Heart right ventricle (tissue), 16 donors: ENCODE measurements at regions not wholly inside any gene's neighbourhood (a gene's known extent, or its start where the extent isn't known, plus 50 kb on each side); places are given as distances from the start of the nearest gene placed in this dataset.
A peak's percentile ranks its signal among the peaks of the same experiment; 100 is the strongest.
"Not testable (repeated sequence)": the region's sequence is repeated elsewhere in the genome, so short reads cannot be mapped to it uniquely, and the experiment has no call there.

ENCODE experiments used
- ATAC-seq, 8 donors: fragments of 200-7000 bp; cut with Tn5 transposase; one replicate each; pipeline ENCODE4 v1.9.1; 2020; ENCODE audit warnings: mild to moderate bottlenecking in 8 of 8, moderate library complexity in 8 of 8, moderate number of reproducible peaks in 1 of 8
- DNase-seq, 2 donors: peaks; one replicate each; pipeline ENCODE4 v3.0.0-alpha.2; 2020
- H3K27ac ChIP-seq, 10 donors: fragments of 200-600 bp; sonication (generic) in 2 of 10; one replicate each; pipeline versions ENCODE4 v1.5.0 to v1.8.0; 2020 to 2022; ENCODE audit warnings: mild to moderate bottlenecking in 3 of 10
- H3K27me3 ChIP-seq, 7 donors: fragments of 200-600 bp; one replicate each; pipeline ENCODE4 v1.8.0; 2021 to 2022; ENCODE audit warnings: mild to moderate bottlenecking in 2 of 7
- H3K36me3 ChIP-seq, 9 donors: fragments of 200-600 bp; sonication (generic) in 1 of 9; one replicate each; pipeline versions ENCODE4 v1.5.0 to v1.8.0; 2020 to 2022; ENCODE audit warnings: mild to moderate bottlenecking in 2 of 9
- H3K4me1 ChIP-seq, 9 donors: fragments of 200-600 bp; sonication (generic) in 1 of 9; one replicate each; pipeline versions ENCODE4 v1.5.0 to v1.8.0; 2020 to 2022; ENCODE audit warnings: mild to moderate bottlenecking in 4 of 9
- H3K4me3 ChIP-seq, 10 donors: fragments of 200-600 bp; sonication (generic) in 2 of 10; one replicate each; pipeline versions ENCODE4 v1.5.0 to v1.8.0; 2020 to 2022; ENCODE audit warnings: mild to moderate bottlenecking in 7 of 10, moderate library complexity in 2 of 10
- H3K9me3 ChIP-seq, 11 donors: fragments of 200-600 bp in 10 of 11; sonication (generic) in 2 of 11; one replicate each; pipeline versions ENCODE4 v1.5.0 to v1.8.0; 2013 to 2022; ENCODE audit warnings: mild to moderate bottlenecking in 2 of 11, control low read depth in 1 of 11, moderate library complexity in 1 of 11
- WGBS, 2 donors: extraction: QIAGEN DNeasy Blood & Tissue Kit; methylation state at CpG; one replicate each; pipeline ENCODE4 v1.1.7; 2013; ENCODE audit warnings: inconsistent platforms in 1 of 2; 5-methylcytosine and 5-hydroxymethylcytosine counted together
- intact Hi-C, 10 donors: fragments of 100-400 bp; cut with DNase I; formaldehyde crosslinking; loops; one replicate each; pipeline versions ENCODE4 v1.11.1 to v1.14.2; 2022
- TF ChIP-seq, protein P1 (sequence below), 9 donors: fragments of 200-600 bp; sonication (generic) in 2 of 9; IDR thresholded peaks; one replicate each; pipeline versions ENCODE4 v1.5.0 to v1.8.0; 2021 to 2022; ENCODE audit warnings: antibody characterized with exemption in 9 of 9, mild to moderate bottlenecking in 5 of 9, moderate library complexity in 1 of 9
- donor health status: Arrhythmogenic right ventricular cardiomyopathy.
- donor health status: ischemic (EF 13 %, LVEDD 7.1; RV severe dilation, severe dysfunction).
- donor health status: healthy with polysubstance abuse.
- donor health status: DM: no; HTN: yes; CAD: no.
- donor health status: DM: no; HTN: no; CAD: no.
- donor health status: ischemic (EF 25% LVEDD 6.9; RV normal size, moderate dysfunction).
- donor health status: ischemic (EF 25% LVEDD 5.7; RV mildly dilated, moderate dysfunction).
- donor health status: healthy.
- donor health status: DM: yes; HTN: yes; CAD: no.
- donor health status: Ischemic cardiomyopathy.
- donor health status: ischemic (EF 35%, LVEDD 5.7; RV mildly dilated, moderate dysfunction).
- donor health status: nonischemic (EF 11% LVEDD 7.7; RV severe dilation, severe dysfunction).
- donor health status: DM: yes; HTN: yes; CAD: no.
- donor health status: PGD.
- donor health status: ischemic (EF 29% LVEDD 5.4; RV normal size, mild dysfunction).
- donor health status: nonischemic (EF 23%, LVEDD 6.1; RV moderate dilation, normal function).

DNA sequence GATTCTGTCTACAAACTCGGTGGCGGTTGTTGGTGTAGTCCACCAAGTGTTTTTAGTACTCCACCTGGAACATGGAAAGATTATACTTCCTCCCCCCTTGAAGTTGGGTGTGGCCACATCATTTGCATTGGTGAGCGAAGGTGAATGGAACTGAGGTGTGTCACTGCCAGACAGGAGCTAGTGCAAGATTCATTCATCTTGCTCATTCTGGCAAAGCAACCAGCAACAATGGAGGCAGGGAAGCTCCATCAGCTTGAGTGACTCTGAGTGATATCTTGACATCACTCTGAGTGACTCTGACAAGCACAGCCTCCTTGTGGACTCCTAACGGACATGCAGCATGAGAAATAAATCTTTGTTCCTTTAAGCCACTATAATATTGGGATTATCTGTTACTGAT lies 54.7 kb upstream of the SLC1A4 start:
- Histone ChIP-seq H3K27ac (no peak overlapping the region), H3K27me3 (no peaks in the 10 kb centered on the region), H3K36me3 (no peaks in the 10 kb centered on the region), H3K9me3 (peaks cover 0 to 3% (median 0%) of the 10 kb centered on the region in 11 donors), H3K4me1 (peaks cover 0 to 27% (median 0%) of the 10 kb centered on the region in 9 donors), H3K4me3 (no peak overlapping the region)
- no peak for DNase-seq
- TF ChIP-seq, protein P1, sequence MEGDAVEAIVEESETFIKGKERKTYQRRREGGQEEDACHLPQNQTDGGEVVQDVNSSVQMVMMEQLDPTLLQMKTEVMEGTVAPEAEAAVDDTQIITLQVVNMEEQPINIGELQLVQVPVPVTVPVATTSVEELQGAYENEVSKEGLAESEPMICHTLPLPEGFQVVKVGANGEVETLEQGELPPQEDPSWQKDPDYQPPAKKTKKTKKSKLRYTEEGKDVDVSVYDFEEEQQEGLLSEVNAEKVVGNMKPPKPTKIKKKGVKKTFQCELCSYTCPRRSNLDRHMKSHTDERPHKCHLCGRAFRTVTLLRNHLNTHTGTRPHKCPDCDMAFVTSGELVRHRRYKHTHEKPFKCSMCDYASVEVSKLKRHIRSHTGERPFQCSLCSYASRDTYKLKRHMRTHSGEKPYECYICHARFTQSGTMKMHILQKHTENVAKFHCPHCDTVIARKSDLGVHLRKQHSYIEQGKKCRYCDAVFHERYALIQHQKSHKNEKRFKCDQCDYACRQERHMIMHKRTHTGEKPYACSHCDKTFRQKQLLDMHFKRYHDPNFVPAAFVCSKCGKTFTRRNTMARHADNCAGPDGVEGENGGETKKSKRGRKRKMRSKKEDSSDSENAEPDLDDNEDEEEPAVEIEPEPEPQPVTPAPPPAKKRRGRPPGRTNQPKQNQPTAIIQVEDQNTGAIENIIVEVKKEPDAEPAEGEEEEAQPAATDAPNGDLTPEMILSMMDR (IDR thresholded peaks at IDR 0.05): no peak
- intact Hi-C loops: no loop called here
- 87 to 90% methylated on average over 4 of the region's 4 CpGs for WGBS, 2 donors
- ATAC-seq: no peak

DNA sequence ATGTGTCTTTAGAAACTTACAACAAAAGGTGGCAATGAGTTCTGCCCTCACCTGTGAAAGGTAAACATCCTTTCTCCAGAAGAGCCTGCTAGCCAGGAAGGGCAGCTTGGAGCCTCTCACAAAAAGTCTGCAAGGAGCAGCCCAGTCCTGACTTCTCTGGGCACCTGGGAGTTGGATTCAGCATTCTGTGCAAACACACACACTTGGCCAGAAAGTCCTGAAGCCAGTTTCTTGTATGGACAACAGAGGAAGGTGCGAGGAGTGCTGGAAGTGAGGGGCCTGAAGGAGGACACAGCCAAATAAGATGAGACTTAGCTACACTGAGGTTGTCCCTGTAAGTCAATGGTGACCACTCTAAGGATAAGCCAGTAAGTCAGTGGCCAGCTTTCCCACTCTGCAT lies 52.4 kb upstream of the SLC1A4 start:
- intact Hi-C loops: no loop called here

DNA sequence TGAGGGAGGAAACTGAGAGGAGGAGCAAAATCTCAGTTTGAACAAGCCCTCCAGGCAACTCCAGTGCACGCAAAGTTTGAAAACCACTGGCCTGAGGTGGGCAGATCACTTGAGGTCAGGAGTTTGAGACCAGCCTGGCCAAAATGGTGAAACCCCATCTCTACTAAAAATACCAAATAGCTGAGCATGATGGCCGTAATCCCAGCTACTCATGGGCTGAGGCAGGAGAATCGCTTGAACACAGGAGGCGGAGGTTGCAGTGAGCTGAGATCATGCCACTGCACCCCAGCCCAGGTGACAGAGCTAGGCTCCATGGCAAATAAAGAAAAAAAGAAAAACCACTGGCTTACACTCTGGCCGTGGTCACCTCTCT lies 51.9 kb upstream of the SLC1A4 start:
- WGBS, 2 donors: 89% methylated on average over 5 of the region's 5 CpGs

More for the DNA sequence above, 52.4 kb upstream of the SLC1A4 start:
- TF ChIP-seq, protein P1 (IDR thresholded peaks at IDR 0.05): no peak
- Histone ChIP-seq H3K36me3 (no peaks in the 10 kb centered on the region), H3K4me1 (peaks cover 0 to 32% (median 0%) of the 10 kb centered on the region in 9 donors), H3K27me3 (no peaks in the 10 kb centered on the region), H3K27ac (no peak overlapping the region), H3K4me3 (no peak overlapping the region), H3K9me3 (peaks cover 0 to 3% (median 0%) of the 10 kb centered on the region in 11 donors)
- no peak for ATAC-seq
- 95% methylated on average over 1 of the region's 1 CpG for WGBS, 2 donors
- no peak for DNase-seq

DNA sequence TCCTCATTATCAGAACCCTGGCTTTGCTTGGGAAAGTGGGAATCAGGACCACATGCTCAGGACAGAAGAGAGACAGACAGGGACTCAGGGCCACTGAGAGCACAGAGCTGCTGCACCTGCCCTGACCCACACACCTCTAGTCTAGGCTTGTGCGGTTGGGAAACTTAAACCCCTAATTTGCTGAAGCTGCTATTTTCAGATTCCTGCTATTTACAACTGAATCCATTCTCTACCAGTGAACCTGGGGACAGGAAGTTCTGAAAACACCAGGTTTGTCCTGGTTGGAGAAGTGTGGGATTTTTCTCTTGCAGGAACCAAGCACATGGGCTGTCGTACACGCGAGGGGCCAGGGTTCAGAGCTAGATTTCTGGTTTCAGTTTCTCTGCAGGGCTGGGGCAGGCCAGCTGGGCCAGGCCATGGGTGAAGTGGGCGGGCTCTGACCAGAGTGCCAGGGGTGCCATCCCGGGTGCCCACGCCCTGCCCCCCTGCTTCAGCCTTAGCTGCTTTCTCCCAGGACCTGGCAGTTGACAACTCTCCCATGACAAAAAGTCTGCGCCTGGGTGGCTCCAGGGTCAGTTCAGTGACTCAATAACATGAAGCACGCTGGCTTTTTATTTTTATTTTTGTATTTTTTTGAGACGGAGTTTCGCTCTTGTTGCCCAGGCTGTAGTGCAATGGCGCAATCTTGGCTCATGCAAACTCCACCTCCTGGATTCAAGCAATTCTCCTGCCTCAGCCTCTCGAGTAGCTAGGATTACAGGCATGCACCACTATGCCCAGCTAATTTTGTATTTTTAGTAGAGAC lies 51.3 kb upstream of the SLC1A4 start:
- TF ChIP-seq, protein P1 (IDR thresholded peaks at IDR 0.05): no peak
- intact Hi-C loops: no loop called here
- Histone ChIP-seq H3K9me3 (peaks cover 0 to 3% (median 0%) of the 10 kb centered on the region in 11 donors), H3K27ac (peak overlapping the region in 1 of 10 donors; percentile 31), H3K27me3 (no peaks in the 10 kb centered on the region), H3K4me1 (peaks cover 0 to 28% (median 0%) of the 10 kb centered on the region in 9 donors), H3K4me3 (peak overlapping the region in 2 of 10 donors; percentile 5 to 29), H3K36me3 (no peaks in the 10 kb centered on the region)
- ATAC-seq: peak in 6 of 8 donors; percentile 41 to 75 (median 50)
- WGBS, 2 donors: 80 to 89% methylated on average over 13 of the region's 13 CpGs
- DNase-seq: peak; percentile 16 to 37

More for the DNA sequence above, 51.9 kb upstream of the SLC1A4 start:
- H3K36me3 ChIP-seq, intact Hi-C loops, ATAC-seq, H3K27me3 ChIP-seq, H3K27ac ChIP-seq, DNase-seq, H3K4me3 ChIP-seq, H3K9me3 ChIP-seq: not testable (repeated sequence)
- H3K4me1 ChIP-seq: peaks cover 0 to 32% (median 0%) of the 10 kb centered on the region in 9 donors
